CD4-positive, alpha-beta T cell (primary cell): ENCODE measurements at regions not wholly inside any gene's neighbourhood (a gene's known extent, or its start where the extent isn't known, plus 50 kb on each side); places are given as distances from the start of the nearest gene placed in this dataset.

Experiments used
- ATAC-seq: fragments of 200-7000 bp; cut with Tn5 transposase; one replicate; pipeline ENCODE4 v1.10.0; 2022; ENCODE audit warnings: mild to moderate bottlenecking; ENCODE audit not compliant: poor library complexity
- CTCF ChIA-PET: fragments of 350-600 bp; sonication (Branson Sonifier 250); formaldehyde crosslinking; loops from one replicate; lab custom pipeline; 2021; ENCODE audit warnings: antibody characterized with exemption, inconsistent platforms; lab: Charles Lee
- POLR2A ChIA-PET: fragments of 350-600 bp; sonication (Branson Sonifier 250); formaldehyde crosslinking; loops from one replicate; lab custom pipeline; 2021; ENCODE audit warnings: antibody characterized with exemption, inconsistent platforms; lab: Charles Lee
- DNase-seq, 14 experiments: peaks; one replicate each; pipeline ENCODE4 v3.0.0-alpha.2; 2013 to 2020; ENCODE audit warnings: mixed read lengths in 2 of 14
- H3K27ac ChIP-seq, 2 donors: one replicate each; pipeline versions ENCODE4 v1.5.1 to v1.7.0; 2013; ENCODE audit warnings: low read length in 2 of 2, low read depth in 1 of 2, mild to moderate bottlenecking in 1 of 2
- H3K27me3 ChIP-seq, 2 experiments: 1 replicate in 1 of 2; 2 replicates in 1 of 2; pipeline versions ENCODE4 v1.6.1 to v1.7.0; 2013; ENCODE audit warnings: low read length in 2 of 2, control low read depth in 1 of 2, mild to moderate bottlenecking in 1 of 2, moderate library complexity in 1 of 2; ENCODE audit not compliant: insufficient read depth in 2 of 2, control insufficient read depth in 1 of 2
- H3K36me3 ChIP-seq: one replicate; pipeline ENCODE4 v1.6.1; 2013; ENCODE audit warnings: low read length, control low read depth; ENCODE audit not compliant: insufficient read depth
- H3K4me1 ChIP-seq: one replicate; pipeline ENCODE4 v1.6.1; 2013; ENCODE audit warnings: low read length, control low read depth; ENCODE audit not compliant: insufficient read depth
- H3K4me3 ChIP-seq: one replicate; pipeline ENCODE4 v1.5.1; 2013; ENCODE audit warnings: mild to moderate bottlenecking, low read length, moderate library complexity
- H3K9me3 ChIP-seq, 2 experiments: 1 replicate in 1 of 2; 2 replicates in 1 of 2; pipeline versions ENCODE4 v1.6.1 to v1.7.0; 2013; ENCODE audit warnings: low read length in 2 of 2, mild to moderate bottlenecking in 2 of 2, control low read depth in 1 of 2, moderate library complexity in 1 of 2; ENCODE audit not compliant: control insufficient read depth in 1 of 2, insufficient read depth in 1 of 2
- H3K27ac Mint-ChIP-seq: one replicate; pipeline ENCODE4 v1.8.0; 2020; ENCODE audit warnings: mixed read lengths
- H3K27me3 Mint-ChIP-seq: one replicate; pipeline ENCODE4 v1.8.0; 2021; ENCODE audit warnings: mixed read lengths
- H3K36me3 Mint-ChIP-seq: one replicate; pipeline ENCODE4 v1.8.0; 2021; ENCODE audit warnings: low read depth, mixed read lengths
- H3K4me1 Mint-ChIP-seq: one replicate; pipeline ENCODE4 v1.8.0; 2021; ENCODE audit warnings: low read depth, mixed read lengths
- H3K4me3 Mint-ChIP-seq: one replicate; pipeline ENCODE4 v1.8.0; 2020; ENCODE audit warnings: mild to moderate bottlenecking, mixed read lengths
- H3K9me3 Mint-ChIP-seq: one replicate; pipeline ENCODE4 v1.8.0; 2020; ENCODE audit warnings: mixed read lengths
- CTCF ChIP-seq: fragments of 200-600 bp; IDR thresholded peaks from one replicate; pipeline ENCODE4 v1.8.0; 2022; ENCODE audit warnings: antibody characterized with exemption, mild to moderate bottlenecking
- intact Hi-C, 2 experiments: fragments of 100-400 bp; cut with DNase I in 1 of 2; cut with micrococcal nuclease in 1 of 2; formaldehyde crosslinking; loops; one replicate each; pipeline versions ENCODE4 v1.15.1 to v1.9.0; 2023 to 2025; cut with DNase I, micrococcal nuclease

- ChIA-PET POLR2A (no interaction called here), CTCF (no interaction called here)
- H3K27me3 Mint-ChIP-seq = peaks cover 5% of the 10 kb centered on the region
- no peak for ATAC-seq
- no peak for DNase-seq
- Histone ChIP-seq H3K4me1 (no peaks in the 10 kb centered on the region), H3K27ac (no peak overlapping the region), H3K9me3 (peaks cover 28 to 35% of the 10 kb centered on the region in 2 experiments), H3K27me3 (peaks cover 0 to 2% of the 10 kb centered on the region in 2 experiments), H3K36me3 (no peaks in the 10 kb centered on the region), H3K4me3 (no peak overlapping the region)
- no peak overlapping the region for H3K4me3 Mint-ChIP-seq
- no peak for TF ChIP-seq CTCF
- H3K36me3 Mint-ChIP-seq = no peaks in the 10 kb centered on the region
- H3K4me1 Mint-ChIP-seq = no peaks in the 10 kb centered on the region
- no peak overlapping the region for H3K27ac Mint-ChIP-seq
- H3K9me3 Mint-ChIP-seq = peaks cover 31% of the 10 kb centered on the region
- intact Hi-C loops = no loop called here
Observed at GRCh38 chr2:122129399-122129798, 373.9 kb downstream of the TSN start.

GRCh38 chr2:122132147-122132691, 376.8 kb downstream of the TSN start:
- CTCF ChIA-PET = no interaction called here
- peaks cover 5% of the 10 kb centered on the region for H3K27me3 Mint-ChIP-seq
- Histone ChIP-seq H3K4me1 (no peaks in the 10 kb centered on the region), H3K36me3 (no peaks in the 10 kb centered on the region), H3K27me3 (no peaks in the 10 kb centered on the region), H3K9me3 (peaks cover 18 to 28% of the 10 kb centered on the region in 2 experiments), H3K27ac (no peak overlapping the region), H3K4me3 (no peak overlapping the region)
- no peak for TF ChIP-seq CTCF
- intact Hi-C loops = no loop called here
- DNase-seq (no peak), ATAC-seq (no peak)
- POLR2A ChIA-PET = no interaction called here
- H3K36me3 Mint-ChIP-seq = no peaks in the 10 kb centered on the region
- H3K9me3 Mint-ChIP-seq = peaks cover 16% of the 10 kb centered on the region
- no peak overlapping the region for H3K27ac Mint-ChIP-seq
- no peaks in the 10 kb centered on the region for H3K4me1 Mint-ChIP-seq
- no peak overlapping the region for H3K4me3 Mint-ChIP-seq

- H3K9me3 Mint-ChIP-seq = peaks cover 6% of the 10 kb centered on the region
- Histone ChIP-seq H3K9me3 (peaks cover 12 to 18% of the 10 kb centered on the region in 2 experiments), H3K4me3 (no peak overlapping the region), H3K36me3 (no peaks in the 10 kb centered on the region), H3K27me3 (no peaks in the 10 kb centered on the region), H3K4me1 (no peaks in the 10 kb centered on the region), H3K27ac (no peak overlapping the region)
- H3K27ac Mint-ChIP-seq = no peak overlapping the region
- intact Hi-C loops = no loop called here
- ChIA-PET POLR2A (no interaction called here), CTCF (no interaction called here)
- no peak overlapping the region for H3K4me3 Mint-ChIP-seq
- no peak for TF ChIP-seq CTCF
- no peak for ATAC-seq
- no peak for DNase-seq
- no peaks in the 10 kb centered on the region for H3K4me1 Mint-ChIP-seq
- H3K27me3 Mint-ChIP-seq = peaks cover 5% of the 10 kb centered on the region
- no peaks in the 10 kb centered on the region for H3K36me3 Mint-ChIP-seq
Observed at GRCh38 chr2:122135021-122135937, 379.8 kb downstream of the TSN start.
